ENCODE measurements at regions not wholly inside any gene's neighbourhood (a gene's known extent, or its start where the extent isn't known, plus 50 kb on each side); places are given as distances from the start of the nearest gene placed in this dataset.

DNA sequence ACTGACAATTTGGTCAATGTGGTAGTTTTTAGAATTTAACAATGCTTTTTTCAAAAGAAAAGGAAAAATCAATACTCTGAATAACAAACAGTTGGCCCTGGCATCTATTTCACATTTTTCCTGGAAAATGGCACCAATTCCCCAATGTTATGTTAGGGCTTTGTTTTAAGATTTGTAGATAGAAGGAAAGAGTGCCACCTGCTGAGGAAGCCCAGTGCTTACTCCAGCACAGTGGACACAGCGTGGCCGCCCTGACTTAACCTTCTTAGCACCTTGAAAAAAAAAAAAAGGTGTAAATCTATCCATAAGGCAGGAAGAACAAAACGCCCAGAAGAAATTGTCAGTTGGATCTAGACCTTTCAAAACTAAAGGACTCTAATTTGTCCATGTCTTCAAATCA lies 110.7 kb upstream of the CNTN4 start:
- no peak for DNase-seq (ENCODE audit: low spot score)
- in situ Hi-C loops (cut with HindIII; ENCODE audit: low sequenced_read_pairs) = no loop called here

DNA sequence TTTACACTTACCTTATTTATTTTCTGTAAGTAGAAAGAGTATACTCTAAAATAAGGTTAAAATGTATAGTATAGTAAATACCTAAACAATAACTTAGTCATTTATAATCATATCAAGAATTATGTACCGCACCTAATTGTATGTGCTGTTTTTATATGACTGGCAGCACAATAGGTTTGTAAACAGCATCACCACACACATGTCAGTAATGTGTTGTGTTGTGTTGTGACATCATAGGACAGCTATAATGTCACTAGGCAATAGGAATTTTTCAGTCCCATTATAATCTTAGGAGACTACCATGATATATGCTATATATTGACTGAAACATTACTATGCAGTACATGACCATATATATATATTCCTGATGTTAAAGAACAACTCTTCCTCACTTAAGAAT lies 99.9 kb upstream of the CNTN4 start:
- in situ Hi-C loops (cut with HindIII; ENCODE audit: low sequenced_read_pairs) = no loop called here

DNA sequence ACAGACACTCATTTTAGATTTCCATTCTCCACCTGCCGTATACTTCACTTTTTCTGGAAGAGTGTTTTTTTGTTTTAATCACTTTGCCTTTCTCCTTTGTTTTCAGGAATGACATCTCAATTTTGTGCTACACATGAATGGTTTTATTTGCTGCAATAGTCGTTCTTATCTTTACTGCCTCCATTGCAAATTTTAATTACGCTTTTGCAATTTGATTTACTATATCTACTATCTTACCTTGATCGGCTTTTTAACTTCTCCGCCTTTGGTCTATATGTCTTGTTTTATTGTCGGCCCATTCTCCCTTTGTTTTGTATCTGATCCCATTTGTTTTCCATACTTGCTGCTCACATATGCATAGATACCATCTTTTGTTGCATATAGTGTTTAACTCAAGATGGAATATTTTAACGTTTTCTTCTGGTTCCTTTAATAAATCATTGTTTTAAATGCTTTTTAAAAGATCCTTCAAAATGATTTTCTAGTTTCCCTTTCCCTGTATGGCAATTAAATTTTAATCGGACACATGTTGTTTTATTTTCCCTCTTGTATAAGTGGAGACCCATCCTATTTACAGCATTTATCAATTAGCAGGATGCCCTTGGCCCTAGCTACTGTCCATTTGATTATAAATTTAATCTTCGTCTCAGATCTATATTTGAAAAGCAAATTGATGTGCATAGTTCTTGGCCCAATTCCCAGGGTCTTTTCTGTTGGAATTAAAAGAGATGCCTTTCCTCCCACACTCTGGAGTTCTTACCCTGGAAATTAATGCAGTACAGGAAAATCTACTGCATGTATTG lies 97.2 kb upstream of the CNTN4 start:
- DNase-seq (ENCODE audit: low spot score) = no peak
- in situ Hi-C loops (cut with HindIII; ENCODE audit: low sequenced_read_pairs) = no loop called here

More for the DNA sequence above, 99.9 kb upstream of the CNTN4 start:
- no peak for DNase-seq (ENCODE audit: low spot score)

- in situ Hi-C loops (cut with HindIII; ENCODE audit: low sequenced_read_pairs) = no loop called here
- peak; percentile 10 for DNase-seq (ENCODE audit: low spot score)
Observed at GRCh38 chr3:2023959-2024358, 74.7 kb upstream of the CNTN4 start.

GRCh38 chr3:2024713-2025112 lies 74.0 kb upstream of the CNTN4 start:
- no peak for DNase-seq (ENCODE audit: low spot score)
- in situ Hi-C loops (cut with HindIII; ENCODE audit: low sequenced_read_pairs) = no loop called here

GRCh38 chr3:2029559-2029958 lies 69.1 kb upstream of the CNTN4 start:
- in situ Hi-C loops (cut with HindIII; ENCODE audit: low sequenced_read_pairs) = no loop called here
- no peak for DNase-seq (ENCODE audit: low spot score)

- in situ Hi-C loops (cut with HindIII; ENCODE audit: low sequenced_read_pairs) = no loop called here
- no peak for DNase-seq (ENCODE audit: low spot score)
Observed at GRCh38 chr3:2036076-2036475, 62.6 kb upstream of the CNTN4 start.

DNA sequence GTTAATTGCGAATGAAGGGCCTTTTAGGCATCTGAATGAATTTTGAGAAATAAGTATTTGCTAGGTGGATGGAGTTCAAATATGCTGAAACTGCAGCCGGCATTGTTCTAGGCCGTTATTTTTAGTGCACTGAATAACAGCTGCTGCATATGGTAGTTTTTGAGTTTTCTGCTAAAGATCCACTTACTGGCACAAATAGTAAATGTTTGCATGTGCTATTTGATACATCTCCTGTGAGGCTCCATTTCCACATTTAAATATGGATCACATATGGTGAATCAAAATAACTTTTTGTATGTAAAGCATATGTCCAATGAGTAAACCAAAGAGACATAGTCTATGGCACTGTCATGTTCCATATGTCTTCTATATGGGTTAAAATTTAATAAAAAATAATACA lies 56.7 kb upstream of the CNTN4 start:
- no peak for DNase-seq (ENCODE audit: low spot score)
- in situ Hi-C loops (cut with HindIII; ENCODE audit: low sequenced_read_pairs) = no loop called here
